H54 (cell line): ENCODE measurements at regions not wholly inside any gene's neighbourhood (a gene's known extent, or its start where the extent isn't known, plus 50 kb on each side); places are given as distances from the start of the nearest gene placed in this dataset.
"Not testable (repeated sequence)": the region's sequence is repeated elsewhere in the genome, so short reads cannot be mapped to it uniquely, and the experiment has no call there.

Experiments used
- DNase-seq: peaks from one replicate; pipeline ENCODE4 v3.0.0; 2011; ENCODE audit warnings: low spot score, mixed read lengths; ENCODE audit not compliant: insufficient read length
- FAIRE-seq: peaks from 3 replicates; lab custom pipeline; 2011; peaks lifted over from hg19 to GRCh38; lab: Jason Lieb, UNC
- POLR2A ChIP-seq: IDR thresholded peaks from 2 replicates; pipeline ENCODE4 v1.6.1; 2011; ENCODE audit warnings: low read depth, mild to moderate bottlenecking, low read length

DNA sequence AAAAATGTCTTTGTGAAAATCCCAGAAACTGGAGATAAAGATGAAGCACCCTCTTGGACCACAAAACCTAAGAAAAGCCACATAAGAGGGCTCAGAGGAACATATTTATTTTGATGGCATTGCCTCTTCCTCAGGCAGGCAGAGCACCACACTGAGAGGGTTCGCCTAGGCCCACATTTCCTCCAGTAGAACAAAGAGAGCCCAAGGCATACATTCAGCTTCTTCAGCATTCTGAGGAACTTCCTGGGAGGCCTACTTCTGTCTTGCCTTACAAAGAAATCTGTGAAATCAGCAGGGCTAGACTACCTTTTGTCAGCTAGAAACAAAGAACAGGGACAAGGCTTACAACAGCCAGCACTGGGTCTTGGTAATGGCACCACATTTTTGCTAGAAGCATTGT is 1325.3 kb downstream of the SI start:
- FAIRE-seq (no peak), DNase-seq (no peak)
- no peak for TF ChIP-seq POLR2A

DNA sequence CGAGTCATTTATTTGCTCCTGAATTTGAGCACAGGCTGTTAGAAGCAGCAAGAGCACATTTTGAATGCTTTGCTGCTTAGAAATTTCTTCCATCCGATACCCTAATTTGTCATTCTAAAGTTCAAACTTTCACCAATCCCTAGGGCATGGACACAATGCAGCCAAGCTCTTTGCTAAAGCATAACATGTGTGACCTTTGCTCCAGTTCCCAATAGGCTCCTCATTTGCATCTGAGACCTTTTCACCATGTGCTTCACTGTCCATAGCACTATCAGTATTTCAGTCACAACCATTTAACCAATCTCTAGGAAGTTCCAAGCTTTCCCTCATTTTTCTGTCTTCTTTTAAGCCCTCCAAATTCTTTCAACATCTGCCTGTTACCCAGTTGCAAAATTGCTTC is 1333.1 kb downstream of the SI start:
- TF ChIP-seq POLR2A: no peak
- DNase-seq: no peak
- FAIRE-seq: no peak

DNA sequence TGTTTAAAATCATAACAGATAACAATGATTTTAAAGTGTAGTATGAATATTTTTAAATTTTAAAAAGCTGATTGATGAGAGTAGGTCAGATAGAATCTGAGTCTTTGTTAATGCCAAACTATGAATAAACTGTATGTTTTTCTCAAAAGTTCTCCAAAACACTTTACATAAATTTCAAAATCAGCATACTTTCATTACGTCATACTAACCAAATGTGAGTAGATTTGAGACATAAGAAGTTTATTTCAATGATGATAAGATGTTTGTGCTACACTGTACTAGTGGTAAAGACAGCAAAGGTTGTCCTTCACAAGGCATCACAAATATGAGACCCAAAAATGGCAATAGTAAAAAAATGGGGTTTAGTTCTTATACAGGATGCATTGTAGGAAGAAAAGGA is 1342.9 kb downstream of the SI start:
- no peak for TF ChIP-seq POLR2A
- FAIRE-seq (no peak), DNase-seq (no peak)

DNA sequence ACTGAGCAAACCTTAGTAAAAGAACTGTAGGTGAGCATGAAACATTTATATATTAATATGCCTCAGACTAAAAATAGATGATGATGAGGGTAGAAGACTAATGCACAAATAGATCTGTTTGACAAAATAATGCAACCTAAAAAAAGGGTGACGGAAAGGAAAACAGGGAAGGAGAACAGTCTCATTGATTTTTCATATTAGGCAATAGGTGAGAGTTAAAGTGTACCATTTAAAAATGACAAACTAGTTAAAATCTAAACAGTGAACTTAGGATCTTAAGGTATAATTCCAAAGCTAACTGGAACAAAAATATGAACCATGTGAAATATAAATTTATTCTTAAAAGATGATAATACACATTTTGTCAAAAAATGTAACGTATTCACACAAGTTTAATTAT is 1347.6 kb downstream of the SI start:
- FAIRE-seq (no peak), DNase-seq (no peak)
- no peak for TF ChIP-seq POLR2A

DNA sequence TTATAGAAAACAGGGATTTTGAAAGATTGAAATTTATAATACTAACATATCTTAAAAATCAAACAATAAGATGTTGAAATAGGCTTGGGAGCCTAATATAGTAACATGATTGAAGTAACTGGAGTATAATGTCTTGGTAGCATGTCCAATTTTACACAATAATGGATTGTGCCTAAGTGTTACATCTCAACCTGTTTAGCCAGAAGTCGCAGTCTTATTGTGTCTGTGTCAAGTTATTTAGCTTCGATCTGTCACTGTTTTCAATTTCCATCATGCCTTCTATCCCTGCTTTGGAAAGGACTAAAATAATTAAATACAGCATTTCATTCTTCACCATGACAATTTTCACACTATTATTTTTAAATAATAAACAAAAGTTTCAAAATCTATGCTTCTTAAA is 1352.2 kb downstream of the SI start:
- TF ChIP-seq POLR2A: no peak
- FAIRE-seq: no peak
- no peak for DNase-seq

DNA sequence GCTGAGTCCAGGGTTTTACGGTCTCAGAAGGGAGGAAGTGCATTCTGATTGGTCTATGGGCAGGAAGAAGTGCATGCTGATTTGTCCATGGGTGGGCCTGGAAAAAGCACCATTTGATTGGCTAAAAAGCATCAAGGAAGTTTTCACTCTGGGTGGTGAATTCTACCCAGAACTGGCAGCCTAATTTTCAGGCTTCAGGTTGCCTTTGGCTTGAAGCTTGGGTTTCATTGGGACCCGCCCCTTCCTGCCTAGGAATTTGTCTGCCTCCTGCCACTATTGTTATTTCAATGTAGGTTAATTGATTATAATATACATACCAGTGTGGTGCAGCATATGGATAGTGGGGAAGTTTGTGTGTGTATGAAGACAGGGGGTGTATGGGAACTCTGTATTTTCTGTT is 1355.9 kb downstream of the SI start:
- no peak for TF ChIP-seq POLR2A
- FAIRE-seq (no peak), DNase-seq (no peak)

DNA sequence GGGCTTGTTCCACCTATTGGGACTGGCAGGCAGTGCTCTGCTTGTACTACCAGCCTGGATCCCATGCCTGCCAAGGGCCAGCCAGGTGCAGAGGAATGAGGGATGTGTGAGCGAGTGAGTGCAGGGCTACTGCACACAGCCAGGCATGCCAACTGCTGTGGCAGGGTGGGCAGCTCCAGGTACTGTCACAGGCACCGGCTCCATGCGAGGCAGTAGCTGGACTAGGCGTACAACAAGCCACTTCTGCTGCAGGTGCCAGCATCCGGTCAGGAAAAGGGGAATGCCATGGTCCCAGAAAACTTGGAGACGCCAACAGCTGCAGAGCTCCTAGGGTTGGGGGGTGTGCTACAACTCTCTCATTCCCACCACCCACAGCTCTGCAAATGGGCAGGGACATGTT is 1356.7 kb downstream of the SI start:
- DNase-seq (no peak), FAIRE-seq (no peak)
- no peak for TF ChIP-seq POLR2A

DNA sequence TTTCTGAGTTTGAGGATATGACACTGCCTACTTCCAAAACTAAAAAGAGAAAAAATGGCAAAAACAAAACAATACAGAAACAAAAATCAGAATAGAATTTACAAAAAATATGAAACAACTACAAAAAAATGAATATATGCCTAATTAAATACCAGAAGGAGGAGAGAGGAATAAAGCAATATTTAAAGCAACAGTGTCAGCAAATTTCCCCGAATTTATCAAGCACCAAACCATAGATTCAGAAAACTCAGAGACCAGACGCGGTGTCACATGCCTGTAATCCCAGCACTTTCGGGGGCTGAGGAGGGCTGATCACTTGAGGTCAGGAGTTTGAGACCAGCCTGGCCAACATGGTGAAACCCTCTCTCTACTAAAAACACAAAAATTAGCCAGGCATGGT is 1360.9 kb downstream of the SI start:
- no peak for TF ChIP-seq POLR2A
- FAIRE-seq (no peak), DNase-seq (no peak)

DNA sequence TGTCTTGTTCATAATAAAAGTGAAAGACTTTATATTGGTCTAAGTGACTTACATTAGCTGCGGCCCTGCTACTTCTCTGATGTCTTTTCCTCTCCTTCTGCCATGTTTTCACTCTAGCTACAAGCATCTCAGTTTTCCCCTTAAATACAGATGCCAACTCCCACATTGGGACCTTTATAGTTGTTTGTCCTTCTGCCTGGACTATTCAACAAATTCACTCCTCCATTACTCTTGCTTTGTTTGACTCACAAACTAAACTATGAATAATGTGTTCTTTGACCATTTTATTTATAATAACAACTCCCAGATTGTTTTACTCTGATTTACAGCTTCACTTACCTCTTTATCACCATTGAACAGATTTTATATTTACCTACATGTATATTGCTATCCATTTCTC is 1369.9 kb downstream of the SI start:
- no peak for DNase-seq
- TF ChIP-seq POLR2A: no peak
- no peak for FAIRE-seq

DNA sequence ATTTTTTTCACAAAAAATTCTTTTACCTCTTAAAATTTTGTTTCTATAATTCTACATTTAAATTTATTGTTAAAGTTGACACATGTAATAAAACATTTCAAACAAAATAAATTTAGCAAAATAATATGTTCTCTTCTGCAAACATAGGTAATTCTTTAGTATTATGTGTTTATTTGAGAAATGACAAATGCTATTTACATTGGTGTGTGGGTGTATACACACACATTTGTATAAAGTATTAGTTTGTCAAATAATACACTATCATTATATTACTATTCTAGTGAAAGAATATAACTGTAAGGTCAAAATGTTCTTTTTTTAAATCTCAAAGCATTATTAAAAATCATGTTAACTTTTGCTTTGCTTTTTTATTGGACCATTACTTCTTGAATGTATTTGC is 1370.6 kb downstream of the SI start:
- FAIRE-seq: no peak
- no peak for DNase-seq
- no peak for TF ChIP-seq POLR2A

DNA sequence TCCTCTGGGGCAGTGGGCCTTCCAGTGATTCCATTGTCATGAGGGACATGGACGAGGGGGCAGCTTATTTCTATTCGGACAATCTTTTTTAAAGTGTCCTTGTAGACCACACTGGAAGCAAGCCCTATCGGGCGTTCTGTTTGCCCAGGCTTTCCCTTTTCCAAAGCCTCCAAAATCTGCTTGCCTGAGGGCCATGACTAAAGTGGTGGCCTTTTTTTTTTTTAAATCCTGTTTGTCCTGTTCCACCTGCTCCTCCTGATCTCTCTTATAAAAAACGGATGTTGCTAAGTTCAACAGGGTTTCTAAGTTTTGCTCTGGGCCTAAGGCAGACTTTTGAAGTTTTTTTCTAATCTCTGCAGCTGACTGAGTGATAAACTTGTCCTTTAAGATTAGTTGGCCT is 1380.1 kb downstream of the SI start:
- FAIRE-seq, DNase-seq: not testable (repeated sequence)

DNA sequence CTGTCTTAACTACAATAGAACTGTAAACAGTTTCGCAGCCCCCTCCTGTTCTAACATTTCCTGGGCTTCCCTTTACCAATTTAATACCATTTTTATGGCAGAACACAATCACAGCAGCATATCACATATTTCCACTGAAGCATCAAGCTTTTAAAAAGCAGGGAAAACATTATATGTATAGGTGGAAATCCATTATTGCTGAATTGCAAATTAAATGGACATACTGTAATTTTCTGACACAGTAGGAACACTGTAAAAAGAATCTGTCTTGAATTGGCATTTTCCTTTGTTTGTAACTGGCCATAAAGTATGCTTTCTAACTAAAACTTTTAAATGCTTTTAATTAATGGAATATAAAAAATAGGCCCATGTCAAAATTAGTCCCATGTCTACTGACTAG is 1385.8 kb downstream of the SI start:
- FAIRE-seq: no peak
- TF ChIP-seq POLR2A: no peak
- DNase-seq: no peak

DNA sequence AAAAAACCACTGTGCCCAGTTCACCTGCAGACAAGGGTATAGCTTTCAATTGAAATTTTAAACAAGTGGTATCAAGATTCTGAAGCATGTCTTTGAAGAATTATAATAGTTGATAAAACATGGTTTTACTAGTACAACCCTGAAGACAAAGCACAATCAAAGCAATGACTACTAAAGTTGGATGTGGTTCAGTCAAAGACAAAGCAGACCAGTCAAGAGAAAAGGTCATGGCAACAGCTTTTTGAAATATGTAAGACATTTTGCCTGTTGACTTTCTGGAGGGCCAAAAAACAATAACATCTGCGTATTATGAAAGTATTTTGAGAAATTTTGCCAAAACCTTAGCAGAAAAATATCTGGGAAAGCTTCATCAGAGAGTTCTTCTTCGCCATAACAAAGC is 1393.6 kb downstream of the SI start:
- TF ChIP-seq POLR2A: no peak
- DNase-seq (no peak), FAIRE-seq (no peak)

DNA sequence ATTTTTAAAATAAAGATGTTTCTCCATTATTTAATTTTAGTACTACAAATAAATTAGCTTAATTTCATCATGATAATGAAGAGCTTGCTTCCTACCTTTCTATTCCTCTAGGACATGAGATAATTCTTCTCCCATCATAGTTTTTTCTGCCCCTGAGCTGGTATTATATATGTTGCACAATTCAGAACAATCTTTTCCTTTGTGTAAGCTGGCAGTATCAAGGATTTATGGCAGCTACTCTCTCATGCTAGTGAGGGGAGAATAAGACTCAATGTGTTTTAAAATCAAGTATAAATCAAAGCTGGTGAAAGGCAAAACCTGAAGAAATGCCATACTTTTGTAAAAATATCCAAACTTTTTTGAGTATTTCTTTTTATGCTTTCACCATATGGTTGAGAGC is 1405.3 kb downstream of the SI start:
- FAIRE-seq (no peak), DNase-seq (no peak)
- no peak for TF ChIP-seq POLR2A

DNA sequence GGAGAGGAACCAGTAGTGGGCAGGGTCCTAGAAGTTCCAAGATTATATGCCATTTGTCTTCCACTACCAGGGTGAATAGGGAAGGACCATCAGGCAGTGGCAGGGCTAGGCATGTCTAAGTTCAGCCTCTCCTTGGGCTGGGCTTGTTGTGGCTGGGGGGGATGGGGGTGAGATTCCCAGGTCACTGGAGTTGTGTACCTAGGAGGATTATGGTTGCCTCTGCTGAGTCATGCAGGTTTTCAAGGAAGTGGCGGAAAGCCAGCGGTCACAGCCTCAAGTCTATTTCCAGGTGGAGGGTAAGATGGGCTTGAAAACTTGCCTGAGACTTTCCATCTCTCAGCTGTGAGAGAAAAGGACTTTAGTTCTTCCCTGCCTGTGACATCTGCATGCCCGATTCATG is 1407.1 kb downstream of the SI start:
- DNase-seq (no peak), FAIRE-seq (no peak)
- TF ChIP-seq POLR2A: no peak

DNA sequence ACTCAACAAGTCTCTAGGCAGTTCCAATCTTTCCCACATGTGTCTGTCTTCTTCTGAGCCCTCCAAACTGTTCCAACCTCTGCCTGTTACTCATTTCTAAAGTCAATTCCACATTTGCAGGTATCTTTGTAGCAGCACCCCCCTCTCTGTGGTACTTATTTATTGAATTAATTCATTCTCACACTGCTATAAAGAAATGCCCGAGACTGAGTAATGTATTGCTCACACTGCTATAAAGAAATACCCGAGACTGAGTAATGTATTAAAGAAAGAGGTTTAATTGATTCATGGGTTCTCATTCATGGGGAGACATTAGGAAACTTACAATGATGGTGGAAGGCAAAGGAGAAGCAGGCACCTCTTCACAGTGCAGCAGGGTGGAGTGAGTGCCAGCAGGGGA is 1413.8 kb downstream of the SI start:
- DNase-seq: no peak
- FAIRE-seq: no peak
- no peak for TF ChIP-seq POLR2A
